ENCODE measurements at regions not wholly inside any gene's neighbourhood (a gene's known extent, or its start where the extent isn't known, plus 50 kb on each side); places are given as distances from the start of the nearest gene placed in this dataset.
"Not testable (repeated sequence)": the region's sequence is repeated elsewhere in the genome, so short reads cannot be mapped to it uniquely, and the experiment has no call there.

- DNase-seq (ENCODE audit: low spot score), result no peak
Measured at GRCh38 chr6:167208819-167209576, 51.2 kb upstream of the GPR31 start.

GRCh38 chr6:167209577-167209975 is 51.8 kb upstream of the GPR31 start:
- DNase-seq (ENCODE audit: low spot score), result no peak

- no peak for DNase-seq (ENCODE audit: low spot score)
Measured at GRCh38 chr6:167210375-167211294, 52.9 kb upstream of the GPR31 start.

GRCh38 chr6:167211295-167211648 is 53.5 kb upstream of the GPR31 start:
- no peak for DNase-seq (ENCODE audit: low spot score)

GRCh38 chr6:167211881-167212712 is 54.3 kb upstream of the GPR31 start:
- DNase-seq (ENCODE audit: low spot score), result no peak

- DNase-seq (ENCODE audit: low spot score), result no peak
Measured at GRCh38 chr6:167212713-167213005, 54.9 kb upstream of the GPR31 start.

GRCh38 chr6:167214206-167214605 is 56.4 kb upstream of the GPR31 start:
- no peak for DNase-seq (ENCODE audit: low spot score)

GRCh38 chr6:167215429-167216250 is 57.9 kb upstream of the GPR31 start:
- DNase-seq (ENCODE audit: low spot score), result peak; percentile 47

GRCh38 chr6:167216390-167217050 is 58.7 kb upstream of the GPR31 start:
- DNase-seq (ENCODE audit: low spot score), result not testable (repeated sequence)

- DNase-seq (ENCODE audit: low spot score), result not testable (repeated sequence)
Measured at GRCh38 chr6:167217073-167217472, 59.3 kb upstream of the GPR31 start.

- DNase-seq (ENCODE audit: low spot score), result peak; percentile 64
Measured at GRCh38 chr6:167217951-167218759, 60.4 kb upstream of the GPR31 start.

- DNase-seq (ENCODE audit: low spot score), result not testable (repeated sequence)
Measured at GRCh38 chr6:167219079-167219478, 61.3 kb upstream of the GPR31 start.

GRCh38 chr6:167219967-167220512 is 62.3 kb upstream of the GPR31 start:
- no peak for DNase-seq (ENCODE audit: low spot score)

- no peak for DNase-seq (ENCODE audit: low spot score)
Measured at GRCh38 chr6:167221400-167222201, 63.8 kb upstream of the GPR31 start.

GRCh38 chr6:167225566-167226382 is 65.3 kb upstream of the UNC93A start:
- not testable (repeated sequence) for DNase-seq (ENCODE audit: low spot score)

- no peak for DNase-seq (ENCODE audit: low spot score)
Measured at GRCh38 chr6:167226383-167226685, 64.8 kb upstream of the UNC93A start.

GRCh38 chr6:167226791-167227190 is 64.3 kb upstream of the UNC93A start:
- DNase-seq (ENCODE audit: low spot score), result no peak

GRCh38 chr6:167227984-167228383 is 63.1 kb upstream of the UNC93A start:
- no peak for DNase-seq (ENCODE audit: low spot score)
